Mucosa of descending colon (tissue), 3 donors: ENCODE measurements at regions not wholly inside any gene's neighbourhood (a gene's known extent, or its start where the extent isn't known, plus 50 kb on each side); places are given as distances from the start of the nearest gene placed in this dataset.

ENCODE experiments used
- ATAC-seq: fragments of 200-7000 bp; cut with Tn5 transposase; one replicate; pipeline ENCODE4 v1.9.1; 2020; ENCODE audit warnings: mild to moderate bottlenecking, moderate library complexity
- DNase-seq, 3 donors: peaks; one replicate each; pipeline ENCODE4 v3.0.0-alpha.2; 2020
- H3K36me3 ChIP-seq: fragments of 200-600 bp; one replicate; pipeline ENCODE4 v1.8.0; 2021; ENCODE audit warnings: low read depth, mild to moderate bottlenecking
- H3K4me1 ChIP-seq: fragments of 200-600 bp; one replicate; pipeline ENCODE4 v1.8.0; 2021; ENCODE audit warnings: low read depth, mild to moderate bottlenecking
- H3K4me3 ChIP-seq: fragments of 200-600 bp; one replicate; pipeline ENCODE4 v1.8.0; 2021; ENCODE audit warnings: mild to moderate bottlenecking
- H3K9me3 ChIP-seq: fragments of 200-600 bp; one replicate; pipeline ENCODE4 v1.8.0; 2021; ENCODE audit warnings: mild to moderate bottlenecking
- intact Hi-C, 2 donors: fragments of 100-400 bp; cut with DNase I in 1 of 2; cut with micrococcal nuclease in 1 of 2; formaldehyde crosslinking; loops; one replicate each; pipeline versions ENCODE4 v1.11.0 to v1.11.1; 2022; cut with DNase I, micrococcal nuclease
- TF ChIP-seq, protein P1 (sequence below): fragments of 200-600 bp; IDR thresholded peaks from one replicate; pipeline ENCODE4 v1.8.0; 2022; ENCODE audit warnings: antibody characterized with exemption, mild to moderate bottlenecking
- donor health status: DM: no; HTN: no; CAD: no; lungs with moderate emphysema.
- donor health status: DM: no; HTN: no; CAD: no.
- donor health status: DM: no; HTN: yes; CAD: no.

DNA sequence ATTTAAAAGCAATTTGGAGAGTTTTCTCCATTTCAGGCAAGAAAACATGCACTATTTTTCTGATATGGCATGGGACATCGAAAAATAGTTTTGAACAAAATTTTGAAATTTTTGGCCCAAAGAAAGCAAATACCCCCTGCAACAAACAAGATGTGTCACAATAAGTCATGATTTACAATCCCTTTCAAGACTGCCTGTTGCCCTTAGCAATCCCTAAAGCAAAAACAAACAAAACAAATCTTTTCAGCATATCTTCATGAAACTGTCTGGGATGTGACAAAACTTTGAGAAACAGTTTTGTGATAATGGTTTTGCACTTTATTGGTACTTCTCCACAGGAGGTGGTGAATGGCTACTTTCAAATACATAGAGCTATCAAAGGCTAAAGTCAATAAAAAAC lies 1888.7 kb upstream of the PIK3C3 start:
- no peaks in the 10 kb centered on the region for H3K4me1 ChIP-seq
- no peaks in the 10 kb centered on the region for H3K9me3 ChIP-seq
- DNase-seq (no peak), ATAC-seq (no peak)
- TF ChIP-seq, protein P1, sequence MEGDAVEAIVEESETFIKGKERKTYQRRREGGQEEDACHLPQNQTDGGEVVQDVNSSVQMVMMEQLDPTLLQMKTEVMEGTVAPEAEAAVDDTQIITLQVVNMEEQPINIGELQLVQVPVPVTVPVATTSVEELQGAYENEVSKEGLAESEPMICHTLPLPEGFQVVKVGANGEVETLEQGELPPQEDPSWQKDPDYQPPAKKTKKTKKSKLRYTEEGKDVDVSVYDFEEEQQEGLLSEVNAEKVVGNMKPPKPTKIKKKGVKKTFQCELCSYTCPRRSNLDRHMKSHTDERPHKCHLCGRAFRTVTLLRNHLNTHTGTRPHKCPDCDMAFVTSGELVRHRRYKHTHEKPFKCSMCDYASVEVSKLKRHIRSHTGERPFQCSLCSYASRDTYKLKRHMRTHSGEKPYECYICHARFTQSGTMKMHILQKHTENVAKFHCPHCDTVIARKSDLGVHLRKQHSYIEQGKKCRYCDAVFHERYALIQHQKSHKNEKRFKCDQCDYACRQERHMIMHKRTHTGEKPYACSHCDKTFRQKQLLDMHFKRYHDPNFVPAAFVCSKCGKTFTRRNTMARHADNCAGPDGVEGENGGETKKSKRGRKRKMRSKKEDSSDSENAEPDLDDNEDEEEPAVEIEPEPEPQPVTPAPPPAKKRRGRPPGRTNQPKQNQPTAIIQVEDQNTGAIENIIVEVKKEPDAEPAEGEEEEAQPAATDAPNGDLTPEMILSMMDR, result no peak
- intact Hi-C loops, result no loop called here
- H3K36me3 ChIP-seq, result no peaks in the 10 kb centered on the region
- no peak overlapping the region for H3K4me3 ChIP-seq

DNA sequence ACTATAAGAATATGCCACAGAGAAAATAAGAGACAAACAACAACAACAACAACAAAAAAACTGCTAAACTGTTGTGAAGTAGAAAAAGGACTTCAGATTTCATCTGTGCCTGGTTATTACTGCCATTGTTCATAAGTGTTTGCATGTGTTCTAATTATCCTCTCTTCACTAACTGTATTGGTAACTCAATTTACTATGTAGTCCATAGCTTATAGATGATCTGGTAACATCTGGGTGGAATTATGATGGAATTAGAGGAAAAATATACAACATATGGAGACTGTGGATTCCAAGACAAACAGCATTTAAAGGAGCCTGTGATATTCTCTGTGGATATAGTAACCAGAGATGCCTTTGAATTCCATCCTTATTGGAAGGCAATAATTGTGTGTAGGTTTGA lies 1891.5 kb upstream of the PIK3C3 start:
- H3K9me3 ChIP-seq, result no peaks in the 10 kb centered on the region
- no peaks in the 10 kb centered on the region for H3K36me3 ChIP-seq
- no peak for ATAC-seq
- no peaks in the 10 kb centered on the region for H3K4me1 ChIP-seq
- TF ChIP-seq, protein P1, result no peak
- DNase-seq, result no peak
- intact Hi-C loops, result no loop called here
- no peak overlapping the region for H3K4me3 ChIP-seq

DNA sequence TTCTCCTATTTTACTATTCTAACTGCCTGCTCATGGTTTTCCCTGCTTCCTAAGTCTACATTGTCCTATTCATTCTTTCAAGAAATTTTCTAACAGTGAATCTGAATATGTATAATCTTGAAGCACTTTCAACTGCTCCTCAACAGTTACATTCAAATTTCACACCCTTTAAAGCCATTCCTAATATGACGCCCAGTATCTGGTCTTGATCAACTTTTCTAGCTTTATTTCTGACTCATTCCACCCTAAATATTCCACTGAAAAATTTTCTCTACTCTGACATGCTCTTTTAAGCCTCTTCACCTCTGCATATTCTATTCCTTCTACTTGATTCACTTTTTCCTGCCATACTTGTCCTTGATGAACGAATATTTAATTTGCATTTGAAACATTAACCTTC lies 1893.9 kb upstream of the PIK3C3 start:
- no peak for ATAC-seq
- no peaks in the 10 kb centered on the region for H3K4me1 ChIP-seq
- no peaks in the 10 kb centered on the region for H3K36me3 ChIP-seq
- no peaks in the 10 kb centered on the region for H3K9me3 ChIP-seq
- no peak for DNase-seq
- no peak overlapping the region for H3K4me3 ChIP-seq
- TF ChIP-seq, protein P1, result no peak
- intact Hi-C loops, result no loop called here

DNA sequence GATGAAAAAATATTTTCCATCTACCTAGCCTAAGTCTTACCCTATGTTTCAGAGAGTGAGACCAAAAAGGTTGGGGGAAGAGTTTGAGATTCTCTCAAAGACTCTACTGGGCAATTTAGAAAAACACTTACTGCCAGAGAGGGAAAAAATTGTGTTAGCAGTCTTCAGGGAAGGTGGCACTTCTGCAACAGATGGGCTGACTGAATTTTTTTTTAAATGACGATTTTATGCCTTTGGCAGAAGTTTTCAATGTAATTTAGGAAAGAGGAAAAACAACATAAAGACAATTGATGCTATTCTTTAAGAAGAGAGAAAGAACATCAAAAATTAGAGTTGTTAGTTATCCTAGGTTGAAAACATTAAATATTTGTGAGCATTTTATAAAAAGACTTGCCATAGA lies 1894.5 kb upstream of the PIK3C3 start:
- Histone ChIP-seq H3K4me3 (no peak overlapping the region), H3K36me3 (no peaks in the 10 kb centered on the region), H3K9me3 (no peaks in the 10 kb centered on the region), H3K4me1 (no peaks in the 10 kb centered on the region)
- ATAC-seq (no peak), DNase-seq (no peak)
- TF ChIP-seq, protein P1, result no peak
- intact Hi-C loops, result no loop called here

DNA sequence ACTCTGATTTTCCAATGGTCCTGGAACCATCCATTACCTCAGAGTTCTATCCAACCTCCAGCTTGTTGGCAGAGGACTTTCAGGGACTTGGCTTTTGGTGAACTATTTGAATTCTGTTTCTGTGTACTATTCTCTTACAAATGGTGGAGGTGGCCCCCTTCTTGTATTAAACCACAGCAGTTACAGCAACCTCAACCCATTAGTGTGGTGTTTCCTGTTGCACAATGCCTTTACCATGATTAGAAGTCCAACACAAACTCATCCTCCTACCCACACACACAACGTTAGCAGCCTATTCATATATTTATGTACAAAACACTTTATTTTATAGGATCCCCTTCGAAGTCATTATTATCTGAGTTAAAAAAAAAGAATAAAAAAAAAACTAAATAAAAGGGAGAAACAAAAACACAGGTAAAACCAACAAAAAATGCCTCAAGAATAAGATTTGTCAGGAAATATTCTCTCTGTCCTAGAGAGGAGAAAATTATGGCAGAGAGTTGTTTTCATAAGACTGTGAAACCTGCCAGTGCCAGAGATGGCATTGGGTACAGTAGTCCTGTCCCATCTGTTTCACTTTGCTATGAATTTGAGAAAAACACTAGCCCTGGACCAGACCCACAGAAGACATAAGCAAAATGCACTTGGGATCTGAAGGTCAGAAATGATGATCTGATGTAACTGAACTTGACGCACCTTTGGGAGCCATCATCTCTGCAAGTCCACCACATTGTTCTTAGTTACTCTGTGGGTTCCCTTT lies 1896.0 kb upstream of the PIK3C3 start:
- TF ChIP-seq, protein P1, result no peak
- no peak for ATAC-seq
- H3K36me3 ChIP-seq, result no peaks in the 10 kb centered on the region
- no peaks in the 10 kb centered on the region for H3K9me3 ChIP-seq
- intact Hi-C loops, result no loop called here
- H3K4me1 ChIP-seq, result no peaks in the 10 kb centered on the region
- DNase-seq, result no peak
- no peak overlapping the region for H3K4me3 ChIP-seq
